CD4-positive, alpha-beta T cell treated with Interleukin-4 for 4 hours (primary cell): ENCODE measurements at regions not wholly inside any gene's neighbourhood (a gene's known extent, or its start where the extent isn't known, plus 50 kb on each side); places are given as distances from the start of the nearest gene placed in this dataset.
"Not testable (repeated sequence)": the region's sequence is repeated elsewhere in the genome, so short reads cannot be mapped to it uniquely, and the experiment has no call there.

Experiments used
- DNase-seq: peaks from one replicate; pipeline ENCODE4 v3.0.0-alpha.2; 2020

GRCh38 chr15:58298879-58299850 is 132.6 kb upstream of the LIPC start:
- DNase-seq, result no peak

DNA sequence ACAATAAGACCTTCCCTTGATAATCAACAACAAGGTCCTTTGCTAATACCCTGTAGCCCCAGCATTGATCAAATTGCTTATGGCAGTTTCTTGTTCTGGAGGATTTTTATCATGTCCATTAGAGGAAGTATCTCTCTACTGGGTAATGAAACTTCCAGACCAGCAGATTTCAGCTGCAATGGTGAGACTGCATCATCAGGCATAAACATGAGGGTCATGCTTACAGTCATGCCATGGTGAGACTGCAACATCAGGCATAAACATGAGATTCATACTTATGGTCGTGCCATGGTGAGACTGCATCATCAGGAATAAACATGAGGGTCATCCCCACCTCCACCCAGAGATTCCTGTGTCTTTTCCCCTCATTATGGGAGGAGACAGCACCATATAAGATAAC is 129.0 kb upstream of the LIPC start:
- no peak for DNase-seq

GRCh38 chr15:58303236-58303635 is 128.6 kb upstream of the LIPC start:
- DNase-seq, result no peak

DNA sequence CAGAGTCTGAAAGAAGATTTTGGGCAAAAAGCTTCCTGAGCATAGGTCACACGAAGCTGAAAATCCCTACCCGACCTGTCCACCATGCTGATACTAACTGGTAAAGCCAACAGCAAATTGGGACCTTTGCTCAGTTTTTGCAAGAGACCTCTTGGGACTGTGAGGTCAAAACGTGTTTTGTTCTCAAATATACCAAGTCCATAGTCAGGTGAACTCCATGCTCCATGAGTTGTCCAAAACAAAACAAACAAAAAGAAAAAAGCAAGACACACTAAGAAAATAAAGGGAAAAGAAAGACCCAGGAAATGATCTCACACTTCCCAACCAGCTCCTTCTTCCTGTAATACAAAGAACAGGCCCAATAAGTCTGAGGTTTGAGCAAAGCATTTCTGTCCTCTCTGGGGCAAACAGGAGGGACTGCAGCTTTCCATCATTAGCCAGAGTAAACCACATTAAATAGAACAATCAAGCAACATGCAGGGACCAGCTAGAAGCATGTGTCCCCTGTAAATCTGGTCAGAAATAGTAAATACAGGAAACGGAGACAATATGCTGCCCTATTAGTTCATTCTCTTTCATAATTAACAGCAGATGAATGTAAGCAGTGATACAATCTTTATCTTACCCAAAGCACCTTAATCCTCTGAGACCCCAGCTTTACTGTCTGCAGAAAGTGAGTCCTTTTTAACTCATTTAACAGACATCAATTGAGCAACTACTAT is 125.0 kb upstream of the LIPC start:
- no peak for DNase-seq

DNA sequence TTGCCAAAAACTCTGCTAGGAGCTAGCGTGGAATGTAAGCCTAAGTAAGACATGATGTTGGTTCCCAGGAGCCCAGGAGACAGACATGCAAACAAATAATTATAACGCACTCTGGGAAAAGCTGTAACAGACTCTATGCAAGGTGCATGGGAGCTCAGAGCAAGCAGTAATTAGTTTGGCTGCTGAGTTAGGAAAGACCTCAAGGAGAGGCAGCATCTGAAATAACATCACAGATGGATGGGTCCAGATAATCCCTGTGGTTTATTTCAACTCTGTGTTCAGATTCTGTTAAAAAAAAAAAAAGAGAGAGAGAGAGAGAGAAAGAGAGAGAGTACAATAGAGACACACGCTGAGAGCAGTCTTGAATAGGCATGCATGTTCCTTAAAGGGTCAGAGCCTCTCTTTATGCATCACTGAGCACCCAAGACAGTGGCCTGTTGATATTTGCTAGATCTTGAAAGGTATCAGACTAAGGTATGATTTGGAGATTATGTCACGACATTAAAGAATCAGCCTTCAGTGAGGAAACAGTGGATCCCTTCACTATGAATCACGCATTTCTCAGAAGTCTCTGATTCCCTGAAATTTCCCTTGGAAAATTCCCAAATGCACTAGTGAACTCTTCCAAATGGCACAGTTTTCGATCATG is 124.4 kb upstream of the LIPC start:
- DNase-seq, result no peak

DNA sequence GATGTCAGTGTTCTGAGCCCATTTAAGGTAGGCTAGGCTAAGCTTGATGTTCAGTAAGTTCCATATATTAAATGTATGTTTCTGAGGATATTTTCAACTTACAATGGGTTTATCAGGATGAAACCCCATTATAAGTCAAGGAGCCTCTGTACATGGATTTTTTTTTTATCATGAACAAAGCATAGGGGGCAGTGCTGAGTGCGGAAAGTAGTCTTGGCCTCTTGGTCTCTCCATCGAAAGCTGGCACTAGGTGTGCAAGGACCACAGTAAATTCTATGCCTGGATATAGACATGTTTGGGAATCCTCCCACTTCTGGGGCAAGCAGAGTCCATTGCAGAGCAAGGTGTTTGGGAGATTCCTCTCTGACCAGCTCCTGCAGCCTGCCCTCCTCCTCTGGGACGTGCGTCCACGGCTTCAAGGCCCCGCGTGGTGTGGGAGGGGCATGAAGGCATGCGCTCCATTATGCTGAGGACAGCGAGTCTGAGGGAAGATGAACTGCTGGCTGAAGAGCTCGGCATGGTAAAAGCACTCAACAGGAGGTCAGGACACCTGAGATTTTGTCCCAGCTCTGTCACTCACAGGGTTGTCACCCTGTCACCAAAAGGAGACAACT is 122.9 kb upstream of the LIPC start:
- DNase-seq, result no peak

DNA sequence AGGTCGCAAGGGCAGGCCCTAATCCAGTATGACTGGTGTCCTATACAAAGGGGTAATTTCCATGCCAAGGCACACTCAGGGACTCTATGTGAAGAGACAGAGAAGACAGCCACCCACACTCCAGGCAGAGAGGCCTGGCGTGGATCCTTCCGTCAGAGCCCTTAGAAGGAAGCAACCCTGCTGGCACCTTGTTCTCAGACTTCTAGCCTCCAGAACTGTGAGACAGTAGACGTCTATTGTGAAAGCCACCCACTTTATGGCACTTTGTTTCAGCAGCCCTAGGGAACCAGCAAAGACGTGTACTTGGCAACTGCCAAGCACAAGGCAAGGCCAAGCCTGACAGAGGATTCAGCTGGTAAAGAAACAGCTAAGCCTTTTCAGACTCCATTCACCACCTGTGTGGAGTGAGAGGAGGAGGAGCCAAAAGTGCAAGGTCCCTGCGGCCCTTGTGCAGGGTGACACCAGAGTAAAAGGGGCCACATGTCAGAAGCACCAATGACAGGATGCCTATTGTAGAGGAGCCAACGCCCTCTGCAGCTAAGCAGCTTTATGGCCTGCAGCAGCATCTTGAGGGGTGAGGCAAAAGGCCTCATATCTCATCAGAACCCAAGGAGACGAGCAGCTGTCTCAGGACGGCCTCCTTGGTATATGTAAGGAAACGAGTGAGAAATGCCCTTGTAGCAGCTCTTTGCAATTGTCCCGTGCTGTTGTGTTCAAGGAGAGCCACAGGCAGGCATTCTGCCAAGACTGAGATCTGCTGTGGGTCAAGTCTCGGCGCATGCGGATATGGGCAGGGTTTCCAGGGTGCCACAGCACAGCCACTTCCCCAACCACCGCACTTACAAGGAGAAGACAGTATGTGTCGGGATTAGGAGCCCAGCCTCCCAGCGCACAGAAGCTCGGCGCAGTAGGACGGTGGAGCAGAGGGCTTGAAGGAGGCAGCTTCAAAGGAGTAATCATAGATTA is 121.5 kb upstream of the LIPC start:
- DNase-seq, result no peak

GRCh38 chr15:58311556-58311955 is 120.2 kb upstream of the LIPC start:
- no peak for DNase-seq

DNA sequence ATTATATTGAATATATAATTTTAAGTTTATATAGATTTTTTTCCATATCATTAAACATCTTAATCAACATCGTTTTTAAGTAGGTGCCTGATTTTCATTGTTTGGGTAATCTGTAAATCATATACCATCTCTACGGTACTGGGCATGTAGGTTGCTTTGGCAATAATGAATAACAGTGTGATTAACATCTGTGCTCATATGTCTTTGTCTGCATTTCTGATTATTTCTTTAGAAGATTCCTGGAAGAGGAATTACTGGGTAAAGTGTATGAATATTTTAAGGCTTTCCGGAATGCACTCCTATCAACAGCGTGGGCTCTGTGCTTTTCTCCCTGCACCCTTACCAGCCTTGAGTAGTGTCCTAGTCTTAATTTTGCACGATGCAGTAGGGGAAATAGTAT is 119.8 kb upstream of the LIPC start:
- DNase-seq, result no peak

DNA sequence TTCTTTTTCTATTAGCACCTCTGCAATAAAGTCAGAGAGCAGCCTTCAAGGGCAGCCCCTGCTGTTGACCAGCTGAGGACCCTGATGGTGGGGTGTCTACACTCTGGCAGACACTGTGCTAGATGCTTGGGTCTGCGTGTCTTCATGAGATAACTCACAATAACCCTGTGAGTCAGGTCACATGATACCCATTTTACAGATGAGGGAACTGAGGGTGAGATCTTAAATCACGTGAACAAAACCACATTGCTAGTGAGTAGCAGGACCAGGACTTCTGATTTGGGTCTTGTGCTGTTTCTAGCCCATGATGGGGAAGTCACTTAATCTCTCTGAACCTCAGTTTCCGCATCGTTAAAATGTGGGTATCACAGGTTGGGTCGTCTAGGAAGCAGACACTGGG is 118.5 kb upstream of the LIPC start:
- DNase-seq, result peak; percentile 28

DNA sequence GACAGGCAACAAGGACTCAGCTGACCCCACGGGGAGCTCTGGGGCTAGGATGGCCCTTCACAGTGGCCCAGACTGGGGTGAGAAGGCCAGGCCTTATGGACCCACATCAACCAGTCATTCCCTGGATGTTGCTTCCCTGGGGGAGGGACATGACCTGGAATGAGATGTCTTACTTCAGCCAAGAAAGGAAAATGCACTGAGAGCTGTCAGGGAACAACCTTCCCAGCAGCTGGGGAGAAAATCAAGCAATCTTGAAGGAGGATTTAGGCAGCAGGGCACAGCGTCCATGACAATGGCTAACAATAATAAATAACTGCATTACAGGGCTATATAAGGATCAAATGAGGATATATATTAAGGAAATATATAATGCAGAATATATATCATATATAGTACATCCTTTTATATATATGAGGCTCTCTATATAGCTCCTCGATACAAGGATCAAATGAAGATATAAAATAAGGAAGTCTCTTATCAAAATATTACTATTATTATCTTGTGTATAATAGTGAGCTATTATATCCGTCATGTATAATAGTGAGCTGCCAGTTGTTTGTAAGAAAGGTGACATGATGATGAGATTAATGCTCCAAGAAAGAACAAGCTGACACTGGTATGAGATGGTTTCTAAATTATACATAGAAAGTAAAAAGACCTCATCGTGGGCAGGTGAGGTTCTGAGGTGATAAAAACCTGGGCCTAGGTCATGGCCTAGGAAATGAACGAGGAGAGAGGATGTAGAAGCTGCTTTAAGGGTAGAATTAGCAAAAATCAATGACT is 117.8 kb upstream of the LIPC start:
- DNase-seq, result no peak

GRCh38 chr15:58314593-58315216 is 117.1 kb upstream of the LIPC start:
- DNase-seq, result peak; percentile 18

DNA sequence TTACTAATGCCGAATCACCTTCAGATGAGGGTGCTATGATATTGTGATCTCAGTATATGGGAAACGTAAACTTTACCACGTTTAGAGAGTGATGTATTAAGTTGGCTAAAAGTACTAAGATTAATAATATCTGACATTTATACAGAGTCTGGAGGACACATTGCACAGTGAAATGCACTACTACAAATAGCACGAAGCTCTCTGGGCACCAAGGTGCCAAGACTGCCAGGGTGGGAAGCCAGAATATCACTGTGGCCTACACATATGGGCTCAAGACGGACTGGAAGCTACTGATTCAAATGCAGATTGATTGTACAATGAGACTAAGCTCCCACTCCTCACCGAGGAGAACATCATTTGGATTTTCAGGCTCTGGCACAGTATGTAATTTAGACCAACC is 113.3 kb upstream of the LIPC start:
- no peak for DNase-seq

DNA sequence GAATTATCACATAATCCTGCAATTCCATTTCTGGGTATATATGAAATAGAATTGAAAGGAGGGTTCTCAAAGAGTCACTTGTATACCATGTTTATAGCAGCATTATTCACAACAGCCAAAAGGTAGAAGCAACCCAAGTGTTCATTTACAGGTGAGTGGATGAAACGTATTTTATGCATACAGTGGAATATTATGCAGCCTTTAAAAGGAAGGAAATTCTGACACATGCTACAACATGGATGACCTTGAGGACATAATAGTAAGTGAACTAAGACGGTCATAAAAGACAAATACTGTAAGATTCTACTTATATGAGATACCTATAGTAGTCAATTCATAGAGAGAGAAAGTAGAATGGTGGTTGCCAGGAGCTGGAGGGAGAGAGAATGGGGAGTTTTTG is 110.8 kb upstream of the LIPC start:
- DNase-seq, result no peak

DNA sequence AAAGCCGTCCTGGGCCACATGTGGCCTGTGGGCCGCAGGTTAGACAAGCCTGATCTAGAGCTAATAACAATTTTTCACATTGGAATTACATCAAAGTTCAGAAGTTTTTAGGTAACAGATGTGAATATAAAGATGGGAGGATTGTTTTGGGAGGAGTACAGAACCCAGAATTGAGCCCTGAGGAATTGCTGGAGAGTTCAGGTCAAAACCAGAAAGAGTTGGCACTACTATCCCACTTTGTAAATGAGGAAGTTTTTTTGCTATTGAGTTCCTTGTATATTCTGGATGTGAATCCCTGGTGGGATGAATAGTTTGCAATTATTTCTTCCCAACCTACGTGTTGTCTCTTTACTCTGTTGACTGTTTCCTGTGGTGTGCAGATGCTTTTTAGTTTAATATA is 109.5 kb upstream of the LIPC start:
- DNase-seq, result no peak

DNA sequence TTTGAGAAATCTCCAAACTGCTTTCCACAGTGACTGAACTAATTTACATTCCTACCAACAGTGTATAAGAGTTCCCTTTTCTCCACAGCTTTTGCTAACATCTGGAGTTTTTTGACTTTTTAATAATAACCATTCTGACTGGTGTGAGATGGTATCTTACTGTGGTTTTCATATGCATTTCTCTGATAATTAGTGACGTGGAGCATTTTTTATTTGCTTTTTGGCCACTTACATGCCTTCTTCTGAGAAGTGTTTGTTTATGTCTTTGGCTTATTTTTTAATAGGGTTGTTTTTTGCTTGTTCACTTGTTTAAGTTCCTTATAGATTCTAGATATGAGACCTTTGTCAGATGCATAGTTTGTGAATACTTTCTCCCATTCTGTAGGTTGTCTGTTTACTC is 108.5 kb upstream of the LIPC start:
- DNase-seq, result not testable (repeated sequence)

- no peak for DNase-seq
Measured at GRCh38 chr15:58324533-58324932, 107.3 kb upstream of the LIPC start.

GRCh38 chr15:58327958-58328357 is 103.8 kb upstream of the LIPC start:
- DNase-seq, result no peak

DNA sequence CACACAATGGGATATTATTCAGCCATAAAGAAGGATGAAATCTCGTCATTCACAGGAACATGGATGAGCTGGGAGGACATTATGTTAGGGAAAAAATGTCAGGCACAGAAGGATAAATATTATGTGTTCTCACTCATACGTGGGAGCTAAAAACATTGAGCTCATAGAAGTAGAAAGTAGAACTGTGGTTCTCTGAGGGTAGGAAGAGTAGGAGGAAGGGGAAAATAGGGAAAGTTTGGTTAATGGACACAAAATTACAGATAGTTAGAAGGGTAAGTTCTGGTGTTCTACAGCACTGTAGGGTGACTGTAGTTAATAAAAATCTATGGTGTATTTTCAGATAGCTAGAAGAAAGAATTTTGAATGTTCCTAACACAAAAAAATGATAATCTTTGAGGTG is 102.6 kb upstream of the LIPC start:
- no peak for DNase-seq

GRCh38 chr15:58329781-58330671 is 101.8 kb upstream of the LIPC start:
- no peak for DNase-seq
